ENCODE measurements at regions not wholly inside any gene's neighbourhood (a gene's known extent, or its start where the extent isn't known, plus 50 kb on each side); places are given as distances from the start of the nearest gene placed in this dataset.

GRCh38 chr20:40203032-40203431 lies 486.0 kb downstream of the MAFB start:
- Histone ChIP-seq H3F3A (ENCODE audit: control insufficient read depth, insufficient read depth) (no peaks in the 10 kb centered on the region), H3K27me3 (ENCODE audit: control insufficient read depth, low read length) (no peaks in the 10 kb centered on the region; the same call in 1 of the 2 replicates), H3K4me1 (ENCODE audit: control insufficient read depth, low read length) (no peaks in the 10 kb centered on the region), H3K27ac (ENCODE audit: low read depth, low read length) (no peak overlapping the region), H3K36me3 (ENCODE audit: control insufficient read depth, low read length) (no peaks in the 10 kb centered on the region), H3K4me3 (ENCODE audit: low read length) (no peak overlapping the region), H3K9me2 (replicated peaks; ENCODE audit: control insufficient read depth, low read length) (no peaks in the 10 kb centered on the region), H3K79me2 (ENCODE audit: control insufficient read depth, low read length) (no peaks in the 10 kb centered on the region), H4K20me1 (ENCODE audit: control insufficient read depth, insufficient read depth, low read depth, low read length) (no peaks in the 10 kb centered on the region), H3K4me2 (ENCODE audit: low read length) (no peak overlapping the region), H3K9me3 (ENCODE audit: control insufficient read depth, insufficient read depth, low read length) (no peaks in the 10 kb centered on the region)
- TF ChIP-seq EZH2phosphoT487 (IDR thresholded peaks at IDR 0.05; ENCODE audit: borderline replicate concordance, low read length), result no peak
- TF ChIP-seq, protein P1, sequence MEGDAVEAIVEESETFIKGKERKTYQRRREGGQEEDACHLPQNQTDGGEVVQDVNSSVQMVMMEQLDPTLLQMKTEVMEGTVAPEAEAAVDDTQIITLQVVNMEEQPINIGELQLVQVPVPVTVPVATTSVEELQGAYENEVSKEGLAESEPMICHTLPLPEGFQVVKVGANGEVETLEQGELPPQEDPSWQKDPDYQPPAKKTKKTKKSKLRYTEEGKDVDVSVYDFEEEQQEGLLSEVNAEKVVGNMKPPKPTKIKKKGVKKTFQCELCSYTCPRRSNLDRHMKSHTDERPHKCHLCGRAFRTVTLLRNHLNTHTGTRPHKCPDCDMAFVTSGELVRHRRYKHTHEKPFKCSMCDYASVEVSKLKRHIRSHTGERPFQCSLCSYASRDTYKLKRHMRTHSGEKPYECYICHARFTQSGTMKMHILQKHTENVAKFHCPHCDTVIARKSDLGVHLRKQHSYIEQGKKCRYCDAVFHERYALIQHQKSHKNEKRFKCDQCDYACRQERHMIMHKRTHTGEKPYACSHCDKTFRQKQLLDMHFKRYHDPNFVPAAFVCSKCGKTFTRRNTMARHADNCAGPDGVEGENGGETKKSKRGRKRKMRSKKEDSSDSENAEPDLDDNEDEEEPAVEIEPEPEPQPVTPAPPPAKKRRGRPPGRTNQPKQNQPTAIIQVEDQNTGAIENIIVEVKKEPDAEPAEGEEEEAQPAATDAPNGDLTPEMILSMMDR (IDR thresholded peaks at IDR 0.05; ENCODE audit: low read depth, low read length, poor library complexity, severe bottlenecking), result no peak

- H3K27me3 ChIP-seq (ENCODE audit: control insufficient read depth, low read length), result no peaks in the 10 kb centered on the region; the same call in 1 of the 2 replicates
- TF ChIP-seq, protein P1 (IDR thresholded peaks at IDR 0.05; ENCODE audit: low read depth, low read length, poor library complexity, severe bottlenecking), result no peak
- no peak for TF ChIP-seq EZH2phosphoT487 (IDR thresholded peaks at IDR 0.05; ENCODE audit: borderline replicate concordance, low read length)
- H3K9me2 ChIP-seq (replicated peaks; ENCODE audit: control insufficient read depth, low read length), result no peaks in the 10 kb centered on the region
- no peak overlapping the region for H3K4me2 ChIP-seq (ENCODE audit: low read length)
- no peak overlapping the region for H3K4me3 ChIP-seq (ENCODE audit: low read length)
- H3K79me2 ChIP-seq (ENCODE audit: control insufficient read depth, low read length), result no peaks in the 10 kb centered on the region
- H3K4me1 ChIP-seq (ENCODE audit: control insufficient read depth, low read length), result no peaks in the 10 kb centered on the region
- H3K27ac ChIP-seq (ENCODE audit: low read depth, low read length), result no peak overlapping the region
- H3K36me3 ChIP-seq (ENCODE audit: control insufficient read depth, low read length), result no peaks in the 10 kb centered on the region
- H3F3A ChIP-seq (ENCODE audit: control insufficient read depth, insufficient read depth), result no peaks in the 10 kb centered on the region
- no peaks in the 10 kb centered on the region for H4K20me1 ChIP-seq (ENCODE audit: control insufficient read depth, insufficient read depth, low read depth, low read length)
- H3K9me3 ChIP-seq (ENCODE audit: control insufficient read depth, insufficient read depth, low read length), result no peaks in the 10 kb centered on the region
Measured at GRCh38 chr20:40197691-40198090, 491.3 kb downstream of the MAFB start.

- Histone ChIP-seq H3K4me1 (ENCODE audit: control insufficient read depth, low read length) (no peaks in the 10 kb centered on the region), H3K9me2 (replicated peaks; ENCODE audit: control insufficient read depth, low read length) (no peaks in the 10 kb centered on the region), H3K79me2 (ENCODE audit: control insufficient read depth, low read length) (no peaks in the 10 kb centered on the region), H3K27me3 (ENCODE audit: control insufficient read depth, low read length) (no peaks in the 10 kb centered on the region; the same call in 1 of the 2 replicates), H3K4me3 (ENCODE audit: low read length) (no peak overlapping the region), H4K20me1 (ENCODE audit: control insufficient read depth, insufficient read depth, low read depth, low read length) (no peaks in the 10 kb centered on the region), H3K36me3 (ENCODE audit: control insufficient read depth, low read length) (no peaks in the 10 kb centered on the region), H3K27ac (ENCODE audit: low read depth, low read length) (no peak overlapping the region), H3K4me2 (ENCODE audit: low read length) (no peak overlapping the region), H3K9me3 (ENCODE audit: control insufficient read depth, insufficient read depth, low read length) (no peaks in the 10 kb centered on the region), H3F3A (ENCODE audit: control insufficient read depth, insufficient read depth) (no peaks in the 10 kb centered on the region)
- TF ChIP-seq EZH2phosphoT487 (IDR thresholded peaks at IDR 0.05; ENCODE audit: borderline replicate concordance, low read length), result no peak
- TF ChIP-seq, protein P1 (IDR thresholded peaks at IDR 0.05; ENCODE audit: low read depth, low read length, poor library complexity, severe bottlenecking), result no peak
Measured at GRCh38 chr20:40196846-40197436, 492.1 kb downstream of the MAFB start.

All from DOHH2 (cell line).